ENCODE measurements at regions not wholly inside any gene's neighbourhood (a gene's known extent, or its start where the extent isn't known, plus 50 kb on each side); places are given as distances from the start of the nearest gene placed in this dataset.

DNA sequence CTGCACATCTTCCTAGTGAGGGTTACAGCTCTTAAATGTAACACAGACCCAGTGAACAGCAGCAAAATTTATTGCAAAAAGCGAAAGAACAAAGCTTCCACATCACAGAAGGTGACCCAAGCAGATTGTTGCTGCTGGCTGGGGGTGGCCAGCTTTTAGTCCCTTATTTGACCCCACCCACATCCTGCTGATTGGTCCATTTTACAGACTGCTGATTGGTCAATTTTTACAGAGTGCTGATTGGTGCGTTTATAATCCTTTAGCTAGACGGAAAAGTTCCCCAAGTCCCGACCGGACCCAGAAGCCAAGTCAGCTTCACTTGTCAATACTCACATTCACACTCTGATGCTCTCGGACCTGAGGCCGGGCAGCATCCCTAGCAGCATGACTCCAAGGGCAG is 154.5 kb upstream of the ATP10A start:
- Histone ChIP-seq H2AFZ (ENCODE audit: low read depth, low read length, poor library complexity, severe bottlenecking) (no peak overlapping the region), H3K4me2 (ENCODE audit: low read length) (no peak overlapping the region), H3K4me3 (replicated peaks in 1 of 2; ENCODE audit: low read depth in 1 of 2, low read length in 2 of 2) (no peak overlapping the region), H3K9me2 (ENCODE audit: insufficient read depth) (no peaks in the 10 kb centered on the region), H3K4me1 (ENCODE audit: control insufficient read depth in 1 of 2, insufficient read depth in 2 of 2, low read length in 2 of 2) (no peaks in the 10 kb centered on the region), H3K27me3 (ENCODE audit: insufficient read depth, low read length) (no peaks in the 10 kb centered on the region), H3K36me3 (ENCODE audit: control insufficient read depth in 1 of 2, insufficient read depth in 2 of 2, low read length in 2 of 2) (no peaks in the 10 kb centered on the region), H4K20me1 (ENCODE audit: insufficient read depth) (no peaks in the 10 kb centered on the region), H3K9ac (ENCODE audit: low read length) (no peak overlapping the region), H3K9me3 (ENCODE audit: control insufficient read depth in 1 of 2, insufficient read depth in 1 of 2, low read depth in 1 of 2, low read length in 2 of 2) (peaks cover 7 to 43% of the 10 kb centered on the region in 2 experiments; a peak in 2 of 4 replicates), H3K79me2 (ENCODE audit: insufficient read depth, low read length) (no peaks in the 10 kb centered on the region), H3K27ac (ENCODE audit: low read depth, low read length) (no peak overlapping the region)
- DNase-seq (ENCODE audit: low read depth, low spot score) = no peak
- intact Hi-C loops (cut with micrococcal nuclease) = no loop called here
- ChIA-PET POLR2A (no interaction called here), CTCF (no interaction called here), RAD21 (ENCODE audit: low non-redundant PET in 1 of 2, low total read pairs in 2 of 2, uncharacterized antibody in 2 of 2, unreplicated experiment in 2 of 2) (no interaction called here)
- TF ChIP-seq JUND (IDR thresholded peaks at IDR 0.05) (no peak), SRF (IDR thresholded peaks at IDR 0.05; ENCODE audit: low read depth) (no peak), TCF7L2 (IDR thresholded peaks at IDR 0.05; ENCODE audit: borderline replicate concordance, extremely low read depth, insufficient read depth, insufficient read length) (no peak), EZH2 (IDR thresholded peaks at IDR 0.05) (no peak), CEBPB (IDR thresholded peaks at IDR 0.05; ENCODE audit: low read depth) (no peak), EZH2phosphoT487 (IDR thresholded peaks at IDR 0.05; ENCODE audit: borderline replicate concordance) (no peak), SIN3A (IDR thresholded peaks at IDR 0.05; ENCODE audit: low read depth) (no peak), SP1 (IDR thresholded peaks at IDR 0.05; ENCODE audit: low read depth) (no peak), EGR1 (IDR thresholded peaks at IDR 0.05; ENCODE audit: low read depth) (no peak)
- BruUV-seq (replicated peaks) = no TSS peak
- no peak for ATAC-seq

DNA sequence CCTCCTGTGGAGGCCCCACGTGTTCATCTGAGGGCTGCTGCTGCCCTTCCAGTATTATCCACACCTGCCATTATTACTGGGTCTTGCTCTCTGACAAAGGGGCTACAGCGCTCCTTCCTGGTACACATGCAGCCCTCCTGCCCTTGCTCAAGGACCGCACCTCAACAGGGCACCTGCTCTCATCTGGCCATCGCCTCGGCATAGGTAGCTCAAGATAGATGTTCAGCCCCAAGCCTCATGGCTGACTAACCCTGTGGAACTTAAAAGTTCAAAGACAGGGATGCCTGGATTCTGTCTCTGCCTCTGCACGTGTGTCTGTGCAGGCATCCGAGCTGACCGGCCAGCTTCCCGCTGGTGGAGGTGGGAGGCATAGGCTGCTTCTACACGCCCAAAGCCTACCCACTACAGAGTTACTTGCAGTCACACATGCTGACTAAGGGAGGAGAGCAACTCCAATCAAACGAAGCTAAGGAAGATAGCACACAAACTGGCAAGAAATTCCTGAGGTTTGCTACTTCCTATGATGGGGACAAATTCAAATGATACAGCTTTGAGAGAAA is 152.5 kb upstream of the ATP10A start:
- no peaks in the 10 kb centered on the region for H3K36me3 ChIP-seq (ENCODE audit: control insufficient read depth in 1 of 2, insufficient read depth in 2 of 2, low read length in 2 of 2)
- no peak overlapping the region for H3K4me3 ChIP-seq (replicated peaks in 1 of 2; ENCODE audit: low read depth in 1 of 2, low read length in 2 of 2)
- no peak overlapping the region for H3K27ac ChIP-seq (ENCODE audit: low read depth, low read length)
- no peak overlapping the region for H3K9ac ChIP-seq (ENCODE audit: low read length)
- no peak for DNase-seq (ENCODE audit: low read depth, low spot score)
- H3K4me2 ChIP-seq (ENCODE audit: low read length) = no peak overlapping the region
- H3K27me3 ChIP-seq (ENCODE audit: insufficient read depth, low read length) = no peaks in the 10 kb centered on the region
- RAD21 ChIA-PET (ENCODE audit: low non-redundant PET in 1 of 2, low total read pairs in 2 of 2, uncharacterized antibody in 2 of 2, unreplicated experiment in 2 of 2) = no interaction called here
- no peak overlapping the region for H2AFZ ChIP-seq (ENCODE audit: low read depth, low read length, poor library complexity, severe bottlenecking)
- no peak for ATAC-seq
- intact Hi-C loops (cut with micrococcal nuclease) = no loop called here
- TF ChIP-seq FOSL1 (IDR thresholded peaks at IDR 0.05; ENCODE audit: low read depth) (no peak), RAD21 (IDR thresholded peaks at IDR 0.05; ENCODE audit: low read depth) (no peak), TCF7L2 (IDR thresholded peaks at IDR 0.05; ENCODE audit: borderline replicate concordance, extremely low read depth, insufficient read depth, insufficient read length) (no peak), ELF1 (IDR thresholded peaks at IDR 0.05; ENCODE audit: borderline replicate concordance, low read depth) (no peak), EGR1 (IDR thresholded peaks at IDR 0.05; ENCODE audit: low read depth) (no peak), SIN3A (IDR thresholded peaks at IDR 0.05; ENCODE audit: low read depth) (no peak)
- TF ChIP-seq, protein P1, sequence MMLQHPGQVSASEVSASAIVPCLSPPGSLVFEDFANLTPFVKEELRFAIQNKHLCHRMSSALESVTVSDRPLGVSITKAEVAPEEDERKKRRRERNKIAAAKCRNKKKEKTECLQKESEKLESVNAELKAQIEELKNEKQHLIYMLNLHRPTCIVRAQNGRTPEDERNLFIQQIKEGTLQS (IDR thresholded peaks at IDR 0.05) = no peak
- TF ChIP-seq, protein P2, sequence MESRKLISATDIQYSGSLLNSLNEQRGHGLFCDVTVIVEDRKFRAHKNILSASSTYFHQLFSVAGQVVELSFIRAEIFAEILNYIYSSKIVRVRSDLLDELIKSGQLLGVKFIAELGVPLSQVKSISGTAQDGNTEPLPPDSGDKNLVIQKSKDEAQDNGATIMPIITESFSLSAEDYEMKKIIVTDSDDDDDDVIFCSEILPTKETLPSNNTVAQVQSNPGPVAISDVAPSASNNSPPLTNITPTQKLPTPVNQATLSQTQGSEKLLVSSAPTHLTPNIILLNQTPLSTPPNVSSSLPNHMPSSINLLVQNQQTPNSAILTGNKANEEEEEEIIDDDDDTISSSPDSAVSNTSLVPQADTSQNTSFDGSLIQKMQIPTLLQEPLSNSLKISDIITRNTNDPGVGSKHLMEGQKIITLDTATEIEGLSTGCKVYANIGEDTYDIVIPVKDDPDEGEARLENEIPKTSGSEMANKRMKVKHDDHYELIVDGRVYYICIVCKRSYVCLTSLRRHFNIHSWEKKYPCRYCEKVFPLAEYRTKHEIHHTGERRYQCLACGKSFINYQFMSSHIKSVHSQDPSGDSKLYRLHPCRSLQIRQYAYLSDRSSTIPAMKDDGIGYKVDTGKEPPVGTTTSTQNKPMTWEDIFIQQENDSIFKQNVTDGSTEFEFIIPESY (IDR thresholded peaks at IDR 0.05; ENCODE audit: extremely low read depth, insufficient replicate concordance, low read length) = no peak
- TF ChIP-seq, protein P3, sequence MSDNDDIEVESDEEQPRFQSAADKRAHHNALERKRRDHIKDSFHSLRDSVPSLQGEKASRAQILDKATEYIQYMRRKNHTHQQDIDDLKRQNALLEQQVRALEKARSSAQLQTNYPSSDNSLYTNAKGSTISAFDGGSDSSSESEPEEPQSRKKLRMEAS (IDR thresholded peaks at IDR 0.05) = no peak
- H3K9me2 ChIP-seq (ENCODE audit: insufficient read depth) = no peaks in the 10 kb centered on the region
- POLR2A ChIA-PET = no interaction called here
- CTCF ChIA-PET = no interaction called here
- H3K4me1 ChIP-seq (ENCODE audit: control insufficient read depth in 1 of 2, insufficient read depth in 2 of 2, low read length in 2 of 2) = no peaks in the 10 kb centered on the region
- no TSS peak for BruUV-seq (replicated peaks)
- no peaks in the 10 kb centered on the region for H4K20me1 ChIP-seq (ENCODE audit: insufficient read depth)
- H3K9me3 ChIP-seq (ENCODE audit: control insufficient read depth in 1 of 2, insufficient read depth in 1 of 2, low read depth in 1 of 2, low read length in 2 of 2) = peaks cover 7 to 39% of the 10 kb centered on the region in 2 experiments; a peak in 2 of 4 replicates
- H3K79me2 ChIP-seq (ENCODE audit: insufficient read depth, low read length) = no peaks in the 10 kb centered on the region
